OCI-LY1 (cell line): ENCODE measurements at regions not wholly inside any gene's neighbourhood (a gene's known extent, or its start where the extent isn't known, plus 50 kb on each side); places are given as distances from the start of the nearest gene placed in this dataset.

Source experiments
- CTCF ChIP-seq: fragments of 200-600 bp; sonication (generic), shearing (Covaris generic); IDR thresholded peaks from 2 replicates; pipeline ENCODE4 v1.5.1; 2017; ENCODE audit warnings: mild to moderate bottlenecking, antibody characterized with exemption, low read length, moderate library complexity, mixed read lengths
- EZH2 ChIP-seq: fragments of 200-600 bp; sonication (generic), shearing (Covaris generic); IDR thresholded peaks from 2 replicates; pipeline ENCODE4 v1.8.0; 2017; ENCODE audit warnings: borderline replicate concordance, mixed run types, mild to moderate bottlenecking, antibody characterized with exemption, low read length, moderate library complexity, mixed read lengths

GRCh38 chr4:62901101-62901500, 1508.1 kb downstream of the TECRL start:
- no peak for TF ChIP-seq CTCF
- TF ChIP-seq EZH2 = no peak
